Transverse colon (tissue), 4 donors: ENCODE measurements at regions not wholly inside any gene's neighbourhood (a gene's known extent, or its start where the extent isn't known, plus 50 kb on each side); places are given as distances from the start of the nearest gene placed in this dataset.

Experiments
- CTCF ChIP-seq, 5 experiments: fragments of 200-600 bp in 3 of 5; fragments of 450-650 bp in 2 of 5; sonication (generic) in 3 of 5; IDR thresholded peaks; 1 replicate in 2 of 5; 2 replicates in 3 of 5; pipeline ENCODE4 v1.5.1; 2016 to 2017; ENCODE audit warnings: antibody characterized with exemption in 5 of 5, inconsistent platforms in 3 of 5, mild to moderate bottlenecking in 2 of 5, moderate library complexity in 1 of 5
- EP300 ChIP-seq: sonication (generic); formaldehyde crosslinking; IDR thresholded peaks from one replicate; pipeline ENCODE4 v1.6.1; 2017; ENCODE audit warnings: antibody characterized with exemption, low read depth
- POLR2AphosphoS5 ChIP-seq, 3 donors: sonication (generic); formaldehyde crosslinking; IDR thresholded peaks; one replicate each; pipeline ENCODE4 v1.6.1; 2016; ENCODE audit warnings: antibody characterized with exemption in 3 of 3

- TF ChIP-seq CTCF (IDR thresholded peaks at IDR 0.05) (no peak), EP300 (no peak), POLR2AphosphoS5 (IDR thresholded peaks at IDR 0.05) (no peak)
Measured at GRCh38 chr3:31364711-31365110, 168.0 kb upstream of the STT3B start.
